ENCODE measurements at regions not wholly inside any gene's neighbourhood (a gene's known extent, or its start where the extent isn't known, plus 50 kb on each side); places are given as distances from the start of the nearest gene placed in this dataset.

GRCh38 chr1:58310881-58311280, 235.6 kb downstream of the OMA1 start:
- ATAC-seq (no peak), DNase-seq (no peak)

DNA sequence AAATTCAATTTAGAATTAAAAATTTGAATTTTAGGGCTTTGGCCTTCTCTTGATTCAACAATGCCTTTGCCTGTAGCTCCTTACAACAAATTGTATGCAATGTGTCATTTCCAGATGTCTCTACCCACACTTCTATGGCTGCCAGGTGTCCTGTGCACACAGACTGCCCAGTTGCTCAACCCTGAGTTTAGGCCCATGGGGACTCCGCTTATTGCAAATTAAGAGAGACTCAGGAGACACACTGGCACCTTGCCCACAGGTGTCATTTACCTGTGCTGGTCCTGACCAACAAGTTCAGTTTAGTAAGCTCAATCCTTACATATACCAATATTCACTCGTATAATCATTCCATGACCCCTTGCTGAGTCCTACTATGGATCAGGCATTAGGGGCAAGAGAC, 236.1 kb downstream of the OMA1 start:
- ATAC-seq (no peak), DNase-seq (no peak)

GRCh38 chr1:58308206-58308605, 238.3 kb downstream of the OMA1 start:
- ATAC-seq (no peak), DNase-seq (no peak)

GRCh38 chr1:58307431-58307830, 239.1 kb downstream of the OMA1 start:
- no peak for DNase-seq

DNA sequence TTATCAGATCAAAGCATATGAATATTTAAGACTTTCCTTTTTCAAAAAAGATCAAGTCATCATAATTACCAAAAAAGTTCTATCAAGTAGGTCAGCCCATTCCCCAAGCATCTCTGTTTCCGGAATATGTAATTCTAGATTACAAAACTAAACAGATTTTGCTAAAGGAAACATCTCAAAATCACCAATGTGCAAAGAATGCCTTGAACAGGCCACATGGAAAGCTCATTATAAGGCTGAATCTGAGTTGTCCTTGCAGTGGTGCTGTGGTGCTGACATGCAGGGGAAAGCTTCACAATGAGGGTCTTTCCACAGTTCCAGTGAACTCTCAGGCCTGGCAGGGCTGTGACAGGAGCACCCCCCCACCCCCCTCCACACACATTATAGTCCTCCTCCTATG, 240.9 kb downstream of the OMA1 start:
- no peak for DNase-seq
- no peak for ATAC-seq

More at GRCh38 chr1:58307431-58307830, 239.1 kb downstream of the OMA1 start:
- ATAC-seq: no peak

GRCh38 chr1:58304346-58304975, 242.1 kb downstream of the OMA1 start:
- ATAC-seq: no peak
- no peak for DNase-seq

DNA sequence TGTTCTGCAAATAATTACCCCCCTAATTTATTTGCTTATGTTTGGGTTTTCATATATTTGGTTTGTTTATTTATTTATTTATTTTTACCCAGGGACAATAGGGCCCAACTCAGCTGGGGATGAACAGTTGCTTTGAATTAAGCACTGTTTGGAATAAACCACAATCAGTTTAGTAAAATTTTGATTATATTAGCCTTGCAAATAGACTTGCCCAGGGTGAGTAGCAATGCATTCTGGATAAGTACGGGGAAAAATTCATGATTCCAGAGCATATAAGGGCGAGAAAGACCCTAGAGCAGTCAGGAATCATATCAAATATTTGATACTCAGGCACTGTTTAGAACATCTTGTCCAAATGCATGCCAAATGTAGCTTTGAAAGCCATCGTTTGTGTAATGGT, 242.7 kb downstream of the OMA1 start:
- no peak for ATAC-seq
- DNase-seq: no peak

DNA sequence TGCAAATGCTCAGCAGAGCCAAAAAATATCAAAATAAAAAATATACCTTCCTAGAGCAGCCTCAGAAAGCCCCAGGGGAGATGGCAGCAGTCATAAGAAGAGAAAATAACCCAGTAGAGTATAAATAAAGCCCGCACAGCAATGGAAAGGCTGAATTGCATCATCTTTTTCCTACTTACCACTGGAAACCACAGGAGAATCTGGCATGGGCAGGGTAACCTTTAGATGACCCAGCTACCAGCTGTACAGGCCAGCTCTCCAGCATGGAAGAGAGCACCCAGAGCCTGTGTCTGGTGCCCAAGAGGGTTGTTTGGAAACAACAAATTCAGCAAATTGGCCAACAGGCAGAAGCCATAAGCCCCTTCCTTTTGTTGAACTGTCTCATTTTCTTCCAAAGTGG, 253.1 kb downstream of the OMA1 start:
- DNase-seq (no peak), ATAC-seq (no peak)

DNA sequence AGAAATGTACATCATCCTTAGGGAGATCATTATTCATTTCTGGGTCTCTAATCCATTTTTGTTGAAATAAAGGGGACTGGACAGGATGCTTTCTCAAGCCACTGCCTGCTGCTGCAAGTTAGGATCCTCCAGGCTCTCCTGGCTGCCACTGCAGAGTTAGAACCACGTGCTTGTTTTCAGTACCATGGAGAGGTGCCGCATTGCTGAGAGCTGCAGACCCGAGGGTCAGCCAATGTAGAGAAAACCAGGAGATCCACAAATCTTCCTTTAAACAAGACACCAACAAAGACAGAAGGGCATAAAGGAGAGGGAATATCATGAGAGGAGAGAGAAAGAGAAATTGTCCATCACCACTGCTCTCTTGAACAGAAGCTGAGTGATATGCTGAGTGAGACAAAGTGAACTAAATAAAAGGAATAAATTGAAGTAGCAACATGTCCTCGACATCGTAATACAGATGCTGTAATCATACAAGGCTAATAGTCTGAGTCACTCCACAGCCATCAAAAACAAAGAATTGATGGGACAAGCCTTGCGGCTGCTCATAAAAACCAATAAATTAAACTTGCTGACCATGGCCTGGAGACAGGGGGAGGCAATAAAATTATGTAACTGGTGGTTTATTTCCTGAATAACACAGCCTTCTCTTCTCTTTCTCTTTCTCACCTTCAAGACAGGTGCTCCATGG, 255.7 kb downstream of the OMA1 start:
- DNase-seq (peak; percentile 4), ATAC-seq (no peak)

DNA sequence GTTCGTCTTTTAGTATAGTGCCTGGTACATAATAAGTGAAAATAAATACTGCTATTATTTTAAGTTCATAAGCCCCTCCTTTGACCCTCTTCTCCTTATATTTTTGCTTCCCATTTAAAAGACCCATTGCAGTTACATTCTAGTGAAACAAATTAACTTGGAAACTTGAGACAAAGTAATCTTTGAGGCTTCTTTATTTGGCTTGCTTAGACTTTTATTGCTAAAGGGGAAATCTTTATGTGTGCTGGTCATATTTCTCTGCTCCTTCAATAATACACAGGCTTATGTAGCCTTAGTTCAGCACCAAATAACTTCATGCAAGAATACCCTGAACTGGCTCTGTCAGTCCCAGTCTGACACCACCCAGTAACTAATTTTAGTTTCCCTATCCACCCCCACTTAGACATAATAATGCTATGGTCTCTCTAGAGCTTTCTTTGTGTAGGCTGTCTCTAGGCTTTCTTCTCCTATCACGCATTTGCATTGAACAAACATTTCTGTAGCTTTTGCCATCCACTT, 257.8 kb downstream of the OMA1 start:
- no peak for ATAC-seq
- DNase-seq: no peak

GRCh38 chr1:58287894-58288623, 258.5 kb downstream of the OMA1 start:
- no peak for DNase-seq
- no peak for ATAC-seq

DNA sequence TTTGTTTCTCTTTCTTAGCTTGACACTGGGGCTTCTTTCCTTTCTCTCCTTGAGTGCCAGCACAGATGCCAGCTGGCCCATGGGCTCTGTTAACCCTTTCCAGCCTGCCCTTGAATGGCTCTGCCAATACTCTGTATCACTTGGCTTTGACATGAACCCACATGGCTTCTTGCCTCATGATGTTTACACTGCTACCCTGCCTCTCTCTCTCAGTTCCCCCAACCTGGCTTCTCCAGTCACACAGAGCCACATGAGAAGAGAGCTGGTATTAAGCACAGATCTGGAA, 262.4 kb downstream of the OMA1 start:
- ATAC-seq (no peak), DNase-seq (no peak)

GRCh38 chr1:58283388-58284224, 262.9 kb downstream of the OMA1 start:
- DNase-seq (no peak), ATAC-seq (no peak)

DNA sequence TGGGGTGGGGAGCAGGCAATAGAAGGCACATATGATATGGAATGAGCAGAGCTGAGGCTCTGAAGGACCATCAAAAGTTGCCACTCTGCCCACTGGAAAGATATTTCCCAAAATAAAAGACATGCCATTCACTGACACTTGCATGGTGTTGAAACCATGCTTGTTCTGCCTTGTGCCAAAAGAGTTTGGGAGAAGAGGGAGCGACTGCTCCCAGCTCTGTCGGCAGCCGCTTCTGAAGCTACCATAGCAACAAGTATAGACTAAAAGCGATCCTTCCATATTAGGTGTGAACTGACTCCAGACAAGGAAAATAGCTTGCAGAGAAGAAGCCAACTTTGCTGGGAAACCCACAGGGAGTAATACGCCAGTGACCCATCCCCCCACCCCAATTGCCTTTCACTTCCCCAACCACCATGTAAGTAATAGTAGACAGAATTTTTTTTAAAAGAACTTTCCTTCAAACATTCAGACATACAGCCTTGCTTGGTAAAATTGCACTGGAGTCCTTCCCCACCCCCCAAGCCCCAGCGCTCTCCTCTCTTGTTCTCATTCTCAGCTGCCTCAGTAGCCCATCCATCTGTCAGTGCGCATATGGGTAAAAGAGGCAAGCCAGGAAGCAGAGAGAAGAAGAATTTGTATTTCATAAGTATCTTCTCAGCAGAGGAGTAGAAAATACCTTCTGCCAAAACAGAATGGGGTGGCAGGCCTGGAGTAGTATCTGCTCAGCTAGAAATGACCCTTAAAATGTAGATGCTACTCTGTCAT, 263.7 kb downstream of the OMA1 start:
- no peak for DNase-seq
- no peak for ATAC-seq

DNA sequence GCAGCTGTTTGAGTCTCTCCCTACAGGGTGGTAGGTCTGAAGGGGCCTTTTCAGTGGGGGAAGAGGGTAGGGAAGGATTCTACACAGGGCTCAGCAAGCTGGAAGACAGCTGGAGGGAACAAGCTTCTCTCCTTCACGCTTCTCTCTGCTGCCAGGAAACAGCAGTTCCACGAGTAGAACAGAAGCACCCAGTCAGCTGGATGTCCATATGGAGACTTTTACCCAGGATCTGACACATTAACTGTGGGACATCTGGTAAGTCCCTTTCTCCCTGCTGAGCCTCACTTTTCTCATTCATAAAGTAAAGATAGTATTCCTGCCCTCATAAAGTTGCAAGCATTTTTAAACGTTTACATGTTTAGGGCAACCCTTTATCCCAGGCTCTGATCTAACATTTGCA, 280.3 kb downstream of the OMA1 start:
- no peak for DNase-seq
- ATAC-seq: no peak

DNA sequence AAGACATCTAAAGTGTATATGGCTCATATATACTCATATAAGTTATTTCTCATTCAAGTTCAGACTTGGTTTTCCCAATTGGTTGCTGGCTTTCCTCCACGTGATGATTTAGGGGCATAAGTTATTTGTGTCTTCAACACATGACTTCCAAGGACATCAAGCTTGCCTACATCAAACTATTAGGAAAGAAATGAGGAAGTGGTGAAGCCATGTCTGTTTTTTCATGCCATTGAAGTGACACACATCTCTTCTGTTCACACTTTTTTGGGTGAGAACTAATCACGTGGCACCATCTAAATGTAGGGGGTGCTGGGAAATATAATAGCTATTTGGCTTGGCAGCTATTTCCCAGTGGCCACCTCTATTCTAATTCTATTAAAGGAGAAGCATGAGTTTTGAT, 282.1 kb downstream of the OMA1 start:
- ATAC-seq: no peak

GRCh38 chr1:58262702-58263101, 283.8 kb downstream of the OMA1 start:
- ATAC-seq (no peak), DNase-seq (no peak)

More for the DNA sequence above, 282.1 kb downstream of the OMA1 start:
- DNase-seq: no peak

DNA sequence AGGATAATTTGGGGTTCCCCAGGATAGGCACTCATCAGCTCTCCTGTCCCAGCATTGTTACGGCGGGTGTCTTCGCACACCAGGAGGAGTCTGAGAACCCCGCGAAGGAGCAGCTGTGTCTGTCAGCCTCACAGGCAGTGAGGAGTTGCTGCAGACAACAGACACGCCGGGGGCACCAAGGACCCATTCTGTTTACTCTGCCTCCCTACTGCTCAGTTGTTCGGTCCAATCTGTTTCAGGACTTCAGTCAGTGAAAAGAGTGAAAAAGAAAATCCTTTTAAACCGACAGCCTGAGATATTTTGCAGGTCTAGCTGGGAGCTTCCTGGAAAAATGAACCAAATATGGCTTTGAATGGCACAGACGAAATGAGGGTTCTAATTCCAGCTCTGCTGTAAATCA, 288.4 kb downstream of the OMA1 start:
- DNase-seq: no peak
- no peak for ATAC-seq

DNA sequence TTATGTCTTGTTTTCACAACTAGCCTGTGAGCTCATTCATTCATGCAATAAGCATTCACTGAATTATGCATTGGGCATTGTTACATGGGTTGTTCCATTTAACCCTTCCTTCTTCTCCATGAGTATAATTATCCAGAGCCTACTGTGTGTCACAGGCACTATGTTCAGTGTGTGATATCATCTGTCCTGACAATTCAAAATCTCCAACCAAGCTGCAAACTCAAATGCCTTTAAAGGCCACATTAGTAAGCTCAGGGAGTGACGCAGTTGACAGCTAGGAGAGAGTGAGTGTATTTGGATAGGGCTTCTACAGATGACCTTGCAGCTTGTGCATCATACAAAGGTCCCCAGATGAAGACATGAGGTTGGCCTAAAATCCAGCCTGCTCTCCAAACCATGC, 289.5 kb downstream of the OMA1 start:
- DNase-seq (no peak), ATAC-seq (no peak)

GRCh38 chr1:58256546-58256945, 290.0 kb downstream of the OMA1 start:
- no peak for ATAC-seq
- DNase-seq: no peak

DNA sequence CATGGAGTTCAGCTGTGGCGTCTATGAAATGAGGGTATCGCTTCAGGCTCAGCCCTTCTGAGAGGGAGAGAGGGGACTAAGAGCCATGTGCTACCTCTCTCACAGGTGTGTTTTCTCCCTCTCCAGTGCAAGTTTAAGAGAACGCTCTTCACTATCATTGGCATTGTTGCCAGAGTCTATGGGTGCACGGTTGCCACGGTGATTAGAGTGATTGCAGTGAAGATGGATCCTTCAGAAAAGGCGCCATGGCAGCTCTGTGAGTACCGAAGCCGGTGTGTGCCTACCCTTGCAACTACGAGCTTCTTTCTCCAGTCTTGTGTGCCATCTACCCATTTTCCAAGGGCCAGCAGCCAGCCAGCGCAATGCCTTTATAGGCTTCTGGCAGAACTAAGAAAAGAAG, 290.5 kb downstream of the OMA1 start:
- ATAC-seq: no peak
- DNase-seq: no peak

DNA sequence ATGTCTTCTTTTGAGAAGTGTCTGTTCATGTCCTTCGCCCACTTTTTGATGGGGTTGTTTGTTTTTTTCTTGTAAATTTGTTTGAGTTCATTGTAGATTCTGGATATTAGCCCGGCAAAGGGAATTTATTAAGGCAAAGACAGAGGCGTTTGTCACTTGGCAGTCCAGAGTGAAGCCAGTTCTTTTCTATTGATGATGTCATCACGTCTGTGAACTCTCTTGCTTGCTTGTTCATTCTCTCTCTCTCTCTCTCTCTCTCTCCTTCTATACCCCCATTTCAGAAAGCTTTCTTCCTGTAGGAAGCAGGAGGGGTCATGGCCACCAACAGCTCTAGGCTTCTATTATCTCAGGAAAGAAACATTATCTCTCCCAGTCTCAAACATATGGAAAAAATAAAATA, 291.3 kb downstream of the OMA1 start:
- ATAC-seq (no peak), DNase-seq (no peak)
